ENCODE measurements at regions not wholly inside any gene's neighbourhood (a gene's known extent, or its start where the extent isn't known, plus 50 kb on each side); places are given as distances from the start of the nearest gene placed in this dataset.

- H3K4me3 ChIP-seq = no peak overlapping the region
- H3K27me3 ChIP-seq = no peaks in the 10 kb centered on the region
- intact Hi-C loops (cut with DNase I) = no loop called here
- H3K9me3 ChIP-seq = no peaks in the 10 kb centered on the region
- WGBS, 3 donors = 58 to 73% (median 66%) methylated on average over 2 of the region's 2 CpGs
- DNase-seq = no peak
- no peaks in the 10 kb centered on the region for H3K36me3 ChIP-seq
- TF ChIP-seq POLR2A (IDR thresholded peaks at IDR 0.05) = no peak
- no peak overlapping the region for H3K27ac ChIP-seq
- no peaks in the 10 kb centered on the region for H3K4me1 ChIP-seq (ENCODE audit: insufficient read depth)
Observed at GRCh38 chrX:39406799-39407198, 605.5 kb downstream of the MID1IP1 start.

- DNase-seq = no peak
- Histone ChIP-seq H3K4me3 (no peak overlapping the region), H3K27ac (no peak overlapping the region), H3K36me3 (no peaks in the 10 kb centered on the region), H3K4me1 (ENCODE audit: insufficient read depth) (no peaks in the 10 kb centered on the region), H3K9me3 (no peaks in the 10 kb centered on the region), H3K27me3 (no peaks in the 10 kb centered on the region)
- TF ChIP-seq CTCF (IDR thresholded peaks at IDR 0.05) (no peak), POLR2A (IDR thresholded peaks at IDR 0.05) (no peak), EP300 (IDR thresholded peaks at IDR 0.05) (no peak)
- intact Hi-C loops (cut with DNase I) = no loop called here
- WGBS, 3 donors = 75 to 84% (median 77%) methylated on average over 6 of the region's 6 CpGs
Observed at GRCh38 chrX:39409246-39409917, 608.1 kb downstream of the MID1IP1 start.

GRCh38 chrX:39414290-39414854 lies 613.1 kb downstream of the MID1IP1 start:
- no peak overlapping the region for H3K27ac ChIP-seq
- no peak for TF ChIP-seq CTCF (IDR thresholded peaks at IDR 0.05)
- no peak for TF ChIP-seq EP300 (IDR thresholded peaks at IDR 0.05)
- TF ChIP-seq POLR2A (IDR thresholded peaks at IDR 0.05) = no peak

GRCh38 chrX:39416547-39417260 lies 615.4 kb downstream of the MID1IP1 start:
- Histone ChIP-seq H3K4me1 (ENCODE audit: insufficient read depth) (peaks cover 2% of the 10 kb centered on the region), H3K9me3 (no peaks in the 10 kb centered on the region), H3K36me3 (no peaks in the 10 kb centered on the region), H3K27me3 (no peaks in the 10 kb centered on the region), H3K4me3 (no peak overlapping the region), H3K27ac (no peak overlapping the region)
- 80% methylated on average over 14 of the region's 14 CpGs for WGBS, 3 donors
- no peak for TF ChIP-seq EP300 (IDR thresholded peaks at IDR 0.05)
- TF ChIP-seq POLR2A (IDR thresholded peaks at IDR 0.05) = no peak
- TF ChIP-seq CTCF (IDR thresholded peaks at IDR 0.05) = no peak
- no peak for DNase-seq
- intact Hi-C loops (cut with DNase I) = no loop called here

More at GRCh38 chrX:39414290-39414854, 613.1 kb downstream of the MID1IP1 start:
- 66 to 69% (median 66%) methylated on average over 5 of the region's 5 CpGs for WGBS, 3 donors
- no peaks in the 10 kb centered on the region for H3K4me1 ChIP-seq (ENCODE audit: insufficient read depth)
- DNase-seq = no peak
- H3K27me3 ChIP-seq = no peaks in the 10 kb centered on the region
- intact Hi-C loops (cut with DNase I) = no loop called here
- no peaks in the 10 kb centered on the region for H3K36me3 ChIP-seq
- no peaks in the 10 kb centered on the region for H3K9me3 ChIP-seq
- no peak overlapping the region for H3K4me3 ChIP-seq

Data from ovary (tissue), 7 donors.